ENCODE measurements at regions not wholly inside any gene's neighbourhood (a gene's known extent, or its start where the extent isn't known, plus 50 kb on each side); places are given as distances from the start of the nearest gene placed in this dataset.
A peak's percentile ranks its signal among the peaks of the same experiment; 100 is the strongest.

GRCh38 chr7:57305192-57305748, 144.7 kb upstream of the ZNF716 start:
- no peaks in the 10 kb centered on the region for H3K9me3 ChIP-seq
- H3K4me1 ChIP-seq: no peaks in the 10 kb centered on the region
- DNase-seq: no peak
- peak; percentile 45 for TF ChIP-seq CTCF (IDR thresholded peaks at IDR 0.05; ENCODE audit: low read depth, low read length)
- H3K4me3 ChIP-seq (ENCODE audit: low read depth, low read length): no peak overlapping the region
- no peaks in the 10 kb centered on the region for H3K27me3 ChIP-seq
- no peaks in the 10 kb centered on the region for H3K36me3 ChIP-seq

- H3K4me1 ChIP-seq: no peaks in the 10 kb centered on the region
- no peaks in the 10 kb centered on the region for H3K36me3 ChIP-seq
- H3K9me3 ChIP-seq: no peaks in the 10 kb centered on the region; the same call in 1 of the 2 replicates
- H3K27me3 ChIP-seq: no peaks in the 10 kb centered on the region
- no peak overlapping the region for H3K4me3 ChIP-seq (ENCODE audit: low read depth, low read length)
- DNase-seq: no peak
- TF ChIP-seq CTCF (IDR thresholded peaks at IDR 0.05; ENCODE audit: low read depth, low read length): peak; percentile 35
Measured at GRCh38 chr7:57308631-57309408, 141.2 kb upstream of the ZNF716 start.

GRCh38 chr7:57327081-57327480, 122.9 kb upstream of the ZNF716 start:
- DNase-seq: no peak
- TF ChIP-seq CTCF (IDR thresholded peaks at IDR 0.05; ENCODE audit: low read depth, low read length): no peak
- H3K4me1 ChIP-seq: no peaks in the 10 kb centered on the region
- no peaks in the 10 kb centered on the region for H3K9me3 ChIP-seq
- no peaks in the 10 kb centered on the region for H3K36me3 ChIP-seq
- no peaks in the 10 kb centered on the region for H3K27me3 ChIP-seq
- no peak overlapping the region for H3K4me3 ChIP-seq (ENCODE audit: low read depth, low read length)

- no peaks in the 10 kb centered on the region for H3K9me3 ChIP-seq
- no peak for TF ChIP-seq CTCF (IDR thresholded peaks at IDR 0.05; ENCODE audit: low read depth, low read length)
- no peaks in the 10 kb centered on the region for H3K4me1 ChIP-seq
- H3K4me3 ChIP-seq (ENCODE audit: low read depth, low read length): no peak overlapping the region
- no peaks in the 10 kb centered on the region for H3K36me3 ChIP-seq
- DNase-seq: no peak
- H3K27me3 ChIP-seq: no peaks in the 10 kb centered on the region
Measured at GRCh38 chr7:57328457-57328856, 121.5 kb upstream of the ZNF716 start.

GRCh38 chr7:57328963-57329362, 121.0 kb upstream of the ZNF716 start:
- no peaks in the 10 kb centered on the region for H3K4me1 ChIP-seq
- TF ChIP-seq CTCF (IDR thresholded peaks at IDR 0.05; ENCODE audit: low read depth, low read length): no peak
- H3K9me3 ChIP-seq: no peaks in the 10 kb centered on the region
- no peaks in the 10 kb centered on the region for H3K27me3 ChIP-seq
- DNase-seq: no peak
- H3K36me3 ChIP-seq: no peaks in the 10 kb centered on the region
- H3K4me3 ChIP-seq (ENCODE audit: low read depth, low read length): no peak overlapping the region
